ENCODE measurements at regions not wholly inside any gene's neighbourhood (a gene's known extent, or its start where the extent isn't known, plus 50 kb on each side); places are given as distances from the start of the nearest gene placed in this dataset.

GRCh38 chr13:109397285-109397684, 389.1 kb downstream of the IRS2 start:
- TF ChIP-seq TAF1 (IDR thresholded peaks at IDR 0.05; ENCODE audit: borderline replicate concordance, insufficient read depth, low read length) = no peak

GRCh38 chr13:109396266-109396665, 390.1 kb downstream of the IRS2 start:
- TF ChIP-seq POLR2AphosphoS5 (IDR thresholded peaks at IDR 0.05; ENCODE audit: low read depth, low read length) = no peak
- no peak for TF ChIP-seq FOXP2 (optimal IDR thresholded peaks at IDR 0.05; ENCODE audit: borderline replicate concordance, extremely low read depth, extremely low read length, insufficient read depth)
- no peak for TF ChIP-seq REST (IDR thresholded peaks at IDR 0.05; ENCODE audit: insufficient read depth in 1 of 2, low read depth in 2 of 2, low read length in 2 of 2)
- TF ChIP-seq SIN3A (IDR thresholded peaks at IDR 0.05; ENCODE audit: borderline replicate concordance, insufficient read depth, low read length) = no peak
- no peak for TF ChIP-seq TAF1 (IDR thresholded peaks at IDR 0.05; ENCODE audit: borderline replicate concordance, insufficient read depth, low read length)

GRCh38 chr13:109395014-109395413, 391.4 kb downstream of the IRS2 start:
- TF ChIP-seq REST (IDR thresholded peaks at IDR 0.05; ENCODE audit: insufficient read depth in 1 of 2, low read depth in 2 of 2, low read length in 2 of 2) (no peak), SIN3A (IDR thresholded peaks at IDR 0.05; ENCODE audit: borderline replicate concordance, insufficient read depth, low read length) (no peak), FOXP2 (optimal IDR thresholded peaks at IDR 0.05; ENCODE audit: borderline replicate concordance, extremely low read depth, extremely low read length, insufficient read depth) (no peak), POLR2AphosphoS5 (IDR thresholded peaks at IDR 0.05; ENCODE audit: low read depth, low read length) (no peak), TAF1 (IDR thresholded peaks at IDR 0.05; ENCODE audit: borderline replicate concordance, insufficient read depth, low read length) (no peak)

- TF ChIP-seq FOXP2 (optimal IDR thresholded peaks at IDR 0.05; ENCODE audit: borderline replicate concordance, extremely low read depth, extremely low read length, insufficient read depth) (no peak), POLR2AphosphoS5 (IDR thresholded peaks at IDR 0.05; ENCODE audit: low read depth, low read length) (no peak), REST (IDR thresholded peaks at IDR 0.05; ENCODE audit: insufficient read depth in 1 of 2, low read depth in 2 of 2, low read length in 2 of 2) (no peak), TAF1 (IDR thresholded peaks at IDR 0.05; ENCODE audit: borderline replicate concordance, insufficient read depth, low read length) (no peak), SIN3A (IDR thresholded peaks at IDR 0.05; ENCODE audit: borderline replicate concordance, insufficient read depth, low read length) (no peak)
Observed at GRCh38 chr13:109394311-109394988, 391.9 kb downstream of the IRS2 start.

GRCh38 chr13:109393045-109393444, 393.3 kb downstream of the IRS2 start:
- TF ChIP-seq REST (IDR thresholded peaks at IDR 0.05; ENCODE audit: insufficient read depth in 1 of 2, low read depth in 2 of 2, low read length in 2 of 2) = no peak
- no peak for TF ChIP-seq SIN3A (IDR thresholded peaks at IDR 0.05; ENCODE audit: borderline replicate concordance, insufficient read depth, low read length)
- no peak for TF ChIP-seq FOXP2 (optimal IDR thresholded peaks at IDR 0.05; ENCODE audit: borderline replicate concordance, extremely low read depth, extremely low read length, insufficient read depth)
- TF ChIP-seq POLR2AphosphoS5 (IDR thresholded peaks at IDR 0.05; ENCODE audit: low read depth, low read length) = no peak
- TF ChIP-seq TAF1 (IDR thresholded peaks at IDR 0.05; ENCODE audit: borderline replicate concordance, insufficient read depth, low read length) = no peak
